ENCODE measurements at regions not wholly inside any gene's neighbourhood (a gene's known extent, or its start where the extent isn't known, plus 50 kb on each side); places are given as distances from the start of the nearest gene placed in this dataset.

DNA sequence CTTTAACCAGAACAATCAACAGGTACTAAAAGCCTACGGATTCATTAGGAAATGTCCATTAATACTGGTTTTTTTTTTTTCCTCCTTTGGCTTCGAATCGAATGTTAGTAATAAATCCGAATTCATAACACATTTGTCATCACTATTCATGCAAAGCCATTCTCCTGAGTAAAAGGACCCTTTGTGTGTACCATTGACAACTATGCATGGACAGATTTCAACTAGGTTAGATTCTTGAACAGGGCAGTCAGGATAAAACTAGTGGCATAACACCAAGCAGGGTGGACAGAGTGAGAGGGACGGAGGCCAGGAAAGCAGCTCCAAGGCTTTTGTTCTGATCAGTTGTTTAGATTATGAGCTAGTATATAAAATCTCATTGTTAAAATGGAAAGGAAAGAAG lies 1722.0 kb upstream of the TENM3 start:
- TF ChIP-seq, protein P1, sequence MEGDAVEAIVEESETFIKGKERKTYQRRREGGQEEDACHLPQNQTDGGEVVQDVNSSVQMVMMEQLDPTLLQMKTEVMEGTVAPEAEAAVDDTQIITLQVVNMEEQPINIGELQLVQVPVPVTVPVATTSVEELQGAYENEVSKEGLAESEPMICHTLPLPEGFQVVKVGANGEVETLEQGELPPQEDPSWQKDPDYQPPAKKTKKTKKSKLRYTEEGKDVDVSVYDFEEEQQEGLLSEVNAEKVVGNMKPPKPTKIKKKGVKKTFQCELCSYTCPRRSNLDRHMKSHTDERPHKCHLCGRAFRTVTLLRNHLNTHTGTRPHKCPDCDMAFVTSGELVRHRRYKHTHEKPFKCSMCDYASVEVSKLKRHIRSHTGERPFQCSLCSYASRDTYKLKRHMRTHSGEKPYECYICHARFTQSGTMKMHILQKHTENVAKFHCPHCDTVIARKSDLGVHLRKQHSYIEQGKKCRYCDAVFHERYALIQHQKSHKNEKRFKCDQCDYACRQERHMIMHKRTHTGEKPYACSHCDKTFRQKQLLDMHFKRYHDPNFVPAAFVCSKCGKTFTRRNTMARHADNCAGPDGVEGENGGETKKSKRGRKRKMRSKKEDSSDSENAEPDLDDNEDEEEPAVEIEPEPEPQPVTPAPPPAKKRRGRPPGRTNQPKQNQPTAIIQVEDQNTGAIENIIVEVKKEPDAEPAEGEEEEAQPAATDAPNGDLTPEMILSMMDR (IDR thresholded peaks at IDR 0.05), result no peak
- no peak for TF ChIP-seq POLR2AphosphoS5 (IDR thresholded peaks at IDR 0.05)
- TF ChIP-seq POLR2A (IDR thresholded peaks at IDR 0.05; ENCODE audit: low read depth), result no peak

Measured in esophagus muscularis mucosa (tissue), 3 donors.